GM12892 (cell line): ENCODE measurements at regions not wholly inside any gene's neighbourhood (a gene's known extent, or its start where the extent isn't known, plus 50 kb on each side); places are given as distances from the start of the nearest gene placed in this dataset.
"Not testable (repeated sequence)": the region's sequence is repeated elsewhere in the genome, so short reads cannot be mapped to it uniquely, and the experiment has no call there.

Experiments
- DNase-seq: peaks from one replicate; pipeline ENCODE4 v3.0.0; 2011; ENCODE audit not compliant: insufficient read length
- FAIRE-seq: peaks from 2 replicates; lab custom pipeline; 2011; peaks lifted over from hg19 to GRCh38; lab: Jason Lieb, UNC
- POLR2A ChIP-seq: IDR thresholded peaks from 2 replicates; pipeline ENCODE4 v1.6.1; 2011; ENCODE audit warnings: low read depth, low read length, control low read depth
- POLR2AphosphoS5 ChIP-seq: IDR thresholded peaks from 2 replicates; pipeline ENCODE4 v1.6.1; 2011; ENCODE audit warnings: low read depth, low read length, control low read depth
- TAF1 ChIP-seq: IDR thresholded peaks from 2 replicates; pipeline ENCODE4 v1.6.1; 2011; ENCODE audit warnings: low read depth, mild to moderate bottlenecking, control low read depth, low read length, borderline replicate concordance

- DNase-seq: no peak
- no peak for FAIRE-seq
- TF ChIP-seq POLR2A (no peak), TAF1 (no peak), POLR2AphosphoS5 (no peak)
Measured at GRCh38 chr1:38777464-38777957, 82.1 kb downstream of the RRAGC start.

- no peak for FAIRE-seq
- no peak for TF ChIP-seq POLR2A
- no peak for TF ChIP-seq POLR2AphosphoS5
- TF ChIP-seq TAF1: no peak
- no peak for DNase-seq
Measured at GRCh38 chr1:38776466-38777065, 83.0 kb downstream of the RRAGC start.

DNA sequence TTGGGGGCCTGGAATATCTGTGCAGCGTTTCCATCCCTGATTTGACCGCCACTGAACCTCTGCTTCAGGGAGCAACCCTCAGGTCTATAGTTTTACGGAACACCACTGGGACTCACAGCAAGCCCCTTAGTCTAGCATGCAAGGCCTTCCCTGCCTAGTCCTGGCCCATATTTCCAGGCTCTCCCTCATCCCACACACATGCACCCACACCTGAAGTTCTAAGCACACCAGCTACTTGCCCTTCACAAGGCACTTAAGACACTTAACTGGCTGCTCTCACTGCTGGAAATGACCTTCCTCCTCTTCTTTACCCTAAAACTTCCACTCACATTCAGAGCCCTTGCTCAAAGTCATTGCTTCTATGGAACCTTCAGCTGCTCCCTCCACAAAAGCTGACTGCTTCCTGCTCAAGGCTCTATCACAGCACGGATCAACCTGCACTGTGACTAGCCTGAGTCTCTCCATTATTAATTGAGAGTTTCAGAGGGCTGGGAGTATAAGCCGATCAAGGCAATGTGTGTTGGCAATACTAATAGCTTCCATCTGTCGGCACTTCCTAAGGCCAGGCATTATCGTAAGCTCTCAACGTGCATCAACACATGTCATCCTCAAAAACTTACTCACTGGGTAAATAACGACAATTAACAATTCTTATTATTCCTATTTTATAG lies 84.3 kb downstream of the RRAGC start:
- DNase-seq (no peak), FAIRE-seq (no peak)
- TF ChIP-seq POLR2AphosphoS5 (no peak), POLR2A (no peak)

DNA sequence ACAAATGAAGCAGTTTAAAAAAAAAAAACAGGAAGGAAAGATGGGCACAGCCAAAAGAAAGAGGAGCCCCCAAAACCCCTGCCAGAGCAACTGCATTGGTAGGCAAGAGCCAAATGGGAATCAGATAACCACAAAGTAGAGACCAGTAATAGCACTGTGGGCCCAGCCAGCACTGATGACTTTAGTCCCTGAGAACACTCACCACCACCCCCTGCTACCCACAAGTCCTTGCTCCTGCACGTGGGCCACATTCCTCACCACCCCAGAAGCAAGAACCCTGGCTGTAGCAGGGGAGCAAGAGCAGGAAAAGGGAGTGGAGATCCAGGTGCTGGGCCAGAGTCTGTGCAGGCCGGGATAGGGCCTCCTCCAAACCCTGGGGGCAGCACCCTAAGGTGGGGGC lies 86.1 kb downstream of the RRAGC start:
- DNase-seq: no peak
- TF ChIP-seq TAF1 (no peak), POLR2AphosphoS5 (no peak), POLR2A (no peak)
- FAIRE-seq: no peak

DNA sequence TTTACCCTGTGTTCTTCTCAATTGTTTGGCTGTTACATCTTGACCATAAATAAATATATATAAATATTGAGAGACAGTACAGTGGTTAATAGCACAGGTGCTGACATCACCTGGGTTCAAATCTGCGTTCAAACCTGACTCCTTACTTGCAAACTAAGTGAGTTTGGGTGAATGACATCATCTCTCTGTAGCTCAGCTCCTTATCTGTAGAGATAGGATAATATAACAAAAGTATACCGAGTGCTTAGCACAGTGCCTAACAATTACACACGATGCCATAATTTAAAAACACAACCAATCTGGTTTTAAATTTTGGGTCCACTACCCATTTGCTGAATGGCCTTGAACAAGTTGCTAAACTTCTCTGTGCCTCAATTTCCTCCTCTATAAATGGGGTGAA lies 86.6 kb downstream of the RRAGC start:
- DNase-seq (no peak), FAIRE-seq (no peak)

GRCh38 chr1:38772026-38772425 lies 87.5 kb downstream of the RRAGC start:
- TF ChIP-seq TAF1: no peak
- TF ChIP-seq POLR2A: no peak
- TF ChIP-seq POLR2AphosphoS5: no peak
- DNase-seq (no peak), FAIRE-seq (no peak)

More for the DNA sequence above, 86.6 kb downstream of the RRAGC start:
- no peak for TF ChIP-seq TAF1
- TF ChIP-seq POLR2A: no peak
- TF ChIP-seq POLR2AphosphoS5: no peak

GRCh38 chr1:38770516-38771173 lies 88.9 kb downstream of the RRAGC start:
- DNase-seq, FAIRE-seq: not testable (repeated sequence)

- FAIRE-seq (no peak), DNase-seq (no peak)
- TF ChIP-seq POLR2A (no peak), TAF1 (no peak), POLR2AphosphoS5 (no peak)
Measured at GRCh38 chr1:38766125-38766524, 93.4 kb downstream of the RRAGC start.

DNA sequence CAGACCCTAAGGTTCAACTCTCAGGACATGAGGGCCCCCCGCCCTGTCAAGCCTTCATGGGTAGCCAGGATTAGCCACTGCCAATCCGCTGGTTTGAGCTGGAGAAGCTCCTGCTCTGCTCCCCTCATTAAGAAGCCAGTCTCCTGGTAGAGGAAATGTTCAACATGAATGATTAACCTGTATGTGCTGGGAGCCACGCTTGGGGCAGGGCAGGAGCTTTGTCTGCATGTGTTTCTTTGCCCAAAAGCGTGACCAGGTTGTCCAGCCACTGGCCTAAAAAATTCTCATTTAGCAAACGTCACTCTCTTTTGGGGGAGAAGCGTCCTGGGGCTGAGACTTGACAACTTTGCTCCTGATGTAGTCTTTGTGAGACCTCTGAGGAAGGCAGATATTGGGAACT lies 96.5 kb downstream of the RRAGC start:
- TF ChIP-seq TAF1 (no peak), POLR2AphosphoS5 (no peak)

DNA sequence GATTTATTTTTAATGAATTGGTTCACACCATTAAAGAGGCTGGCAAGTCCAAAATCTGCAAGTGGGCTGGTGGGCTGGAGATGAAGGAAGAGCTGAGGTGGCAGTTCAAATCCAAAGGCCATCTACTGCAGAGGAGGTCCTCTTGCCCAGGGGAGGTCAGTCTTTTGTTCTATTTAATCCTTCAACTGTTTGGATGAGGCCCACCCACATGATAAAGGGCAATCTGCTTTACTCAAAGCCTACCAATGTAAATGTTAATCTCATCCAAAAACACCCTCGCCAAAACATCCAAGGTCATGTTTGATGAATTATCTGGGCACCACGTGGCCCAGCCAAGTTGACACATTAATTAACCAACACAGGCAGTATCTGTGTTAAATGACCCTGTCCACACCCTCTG lies 99.0 kb downstream of the RRAGC start:
- FAIRE-seq (no peak), DNase-seq (no peak)
- no peak for TF ChIP-seq POLR2A
- TF ChIP-seq TAF1: no peak
- TF ChIP-seq POLR2AphosphoS5: no peak

More for the DNA sequence above, 96.5 kb downstream of the RRAGC start:
- FAIRE-seq (no peak), DNase-seq (no peak)

- no peak for FAIRE-seq
- TF ChIP-seq POLR2AphosphoS5 (no peak), POLR2A (no peak), TAF1 (no peak)
- no peak for DNase-seq
Measured at GRCh38 chr1:38758820-38759219, 100.8 kb downstream of the RRAGC start.

GRCh38 chr1:38746941-38747600 lies 112.5 kb downstream of the RRAGC start:
- TF ChIP-seq POLR2A (no peak), POLR2AphosphoS5 (no peak), TAF1 (no peak)
- DNase-seq (no peak), FAIRE-seq (no peak)
